GM23338 (cell line): ENCODE measurements at regions not wholly inside any gene's neighbourhood (a gene's known extent, or its start where the extent isn't known, plus 50 kb on each side); places are given as distances from the start of the nearest gene placed in this dataset.

Source experiments
- ATAC-seq: fragments of 200-7000 bp; cut with Tn5 transposase; 3 replicates; pipeline ENCODE4 v1.9.1; 2020
- DNase-seq: peaks from one replicate; pipeline ENCODE4 v3.0.0-alpha.2; 2015; ENCODE audit warnings: low spot score
- H2AFZ ChIP-seq: fragments of 200-600 bp; sonication (generic); 2 replicates; pipeline ENCODE4 v1.8.0; 2016; ENCODE audit warnings: antibody characterized with exemption, mild to moderate bottlenecking, moderate library complexity
- H3F3A ChIP-seq: fragments of 200-600 bp; sonication (generic); replicated peaks from 2 replicates; pipeline ENCODE4 v1.8.0; 2017; ENCODE audit warnings: antibody characterized with exemption, mixed run types, low read depth
- H3K27ac ChIP-seq: fragments of 200-600 bp; sonication (generic); 2 replicates; pipeline ENCODE4 v1.6.1; 2016; ENCODE audit warnings: low read depth
- H3K27me3 ChIP-seq: fragments of 200-600 bp; sonication (generic); 2 replicates; pipeline ENCODE4 v1.8.0; 2016; ENCODE audit warnings: mild to moderate bottlenecking, mixed run types, moderate library complexity; ENCODE audit not compliant: insufficient read depth
- H3K36me3 ChIP-seq: fragments of 200-600 bp; sonication (generic); 2 replicates; pipeline ENCODE4 v1.8.0; 2016; ENCODE audit warnings: mild to moderate bottlenecking; ENCODE audit not compliant: insufficient read depth
- H3K4me1 ChIP-seq: fragments of 200-600 bp; sonication (generic); 2 replicates; pipeline ENCODE4 v1.8.0; 2016; ENCODE audit warnings: mild to moderate bottlenecking, moderate library complexity; ENCODE audit not compliant: insufficient read depth
- H3K4me2 ChIP-seq: fragments of 200-600 bp; sonication (generic); 2 replicates; pipeline ENCODE4 v1.7.1; 2017; ENCODE audit warnings: mixed run types
- H3K4me3 ChIP-seq: fragments of 200-600 bp; sonication (generic); 2 replicates; pipeline ENCODE4 v1.6.1; 2016; ENCODE audit warnings: mixed run types
- H3K79me2 ChIP-seq: fragments of 200-600 bp; sonication (generic); replicated peaks from 2 replicates; pipeline ENCODE4 v1.8.0; 2017; ENCODE audit warnings: mild to moderate bottlenecking; ENCODE audit not compliant: insufficient read depth
- H3K9me2 ChIP-seq: fragments of 200-600 bp; sonication (generic); 2 replicates; pipeline ENCODE4 v1.8.0; 2017; ENCODE audit not compliant: insufficient read depth
- H4K20me1 ChIP-seq: fragments of 200-600 bp; sonication (generic); replicated peaks from 2 replicates; pipeline ENCODE4 v1.8.0; 2017; ENCODE audit warnings: mild to moderate bottlenecking; ENCODE audit not compliant: insufficient read depth
- H3K27ac Mint-ChIP-seq: 2 replicates; pipeline ENCODE4 v1.8.0; 2020; ENCODE audit warnings: inconsistent platforms, mild to moderate bottlenecking, moderate library complexity, mixed read lengths
- H3K27me3 Mint-ChIP-seq: 3 replicates; pipeline ENCODE4 v1.8.0; 2022; ENCODE audit warnings: low read depth, mild to moderate bottlenecking, moderate library complexity, mixed read lengths, inconsistent platforms; ENCODE audit not compliant: insufficient read depth, poor library complexity
- H3K36me3 Mint-ChIP-seq: 3 replicates; pipeline ENCODE4 v1.8.0; 2021; ENCODE audit warnings: low read depth, mild to moderate bottlenecking, inconsistent platforms, moderate library complexity, mixed read lengths
- H3K4me1 Mint-ChIP-seq: 3 replicates; pipeline ENCODE4 v1.8.0; 2020; ENCODE audit warnings: mild to moderate bottlenecking, inconsistent platforms, mixed read lengths
- H3K4me3 Mint-ChIP-seq: 3 replicates; pipeline ENCODE4 v1.8.0; 2021; ENCODE audit warnings: moderate library complexity, mild to moderate bottlenecking, inconsistent platforms, mixed read lengths
- H3K9me3 Mint-ChIP-seq: 3 replicates; pipeline ENCODE4 v1.8.0; 2020; ENCODE audit warnings: moderate library complexity, mild to moderate bottlenecking, inconsistent platforms, mixed read lengths
- CREB1 ChIP-seq: fragments of 250-450 bp; sonication (Bioruptor Pico); IDR thresholded peaks from 2 replicates; pipeline ENCODE4 v1.5.0; 2020; ENCODE audit warnings: low read depth, mild to moderate bottlenecking, moderate library complexity
- ETS1 ChIP-seq: IDR thresholded peaks from 2 replicates; pipeline ENCODE4 v1.6.1; 2016; ENCODE audit warnings: antibody characterized with exemption
- EZH2 ChIP-seq: fragments of 200-600 bp; sonication (generic); IDR thresholded peaks from one replicate; pipeline ENCODE4 v1.8.0; 2017; ENCODE audit warnings: antibody characterized with exemption, mild to moderate bottlenecking, low read depth; ENCODE audit not compliant: unreplicated experiment
- EZH2phosphoT487 ChIP-seq: fragments of 200-600 bp; sonication (generic); IDR thresholded peaks from one replicate; pipeline ENCODE4 v1.8.1; 2018; ENCODE audit warnings: antibody characterized with exemption; ENCODE audit not compliant: unreplicated experiment
- JUNB ChIP-seq: IDR thresholded peaks from one replicate; pipeline ENCODE4 v1.6.1; 2016; ENCODE audit warnings: antibody characterized with exemption; ENCODE audit not compliant: unreplicated experiment
- NANOG ChIP-seq: IDR thresholded peaks from 2 replicates; pipeline ENCODE4 v1.6.1; 2016; ENCODE audit warnings: antibody characterized with exemption, borderline replicate concordance
- POLR2AphosphoS5 ChIP-seq: IDR thresholded peaks from 2 replicates; pipeline ENCODE4 v1.6.1; 2016; ENCODE audit warnings: antibody characterized with exemption, low read depth
- REST ChIP-seq: IDR thresholded peaks from one replicate; pipeline ENCODE4 v1.6.1; 2018; ENCODE audit warnings: antibody characterized with exemption; ENCODE audit not compliant: unreplicated experiment
- STAT1 ChIP-seq: IDR thresholded peaks from one replicate; pipeline ENCODE4 v1.6.1; 2016; ENCODE audit warnings: antibody characterized with exemption; ENCODE audit not compliant: unreplicated experiment
- ZNF114 ChIP-seq: fragments of 250-450 bp; sonication (Bioruptor Pico); IDR thresholded peaks from 2 replicates; pipeline ENCODE4 v1.5.0; 2020; ENCODE audit warnings: mild to moderate bottlenecking, moderate library complexity
- ZNF331 ChIP-seq: fragments of 250-450 bp; sonication (Bioruptor Pico); IDR thresholded peaks from 2 replicates; pipeline ENCODE4 v1.5.0; 2020; ENCODE audit warnings: low read depth, mild to moderate bottlenecking, moderate library complexity
- ZNF462 ChIP-seq: fragments of 250-450 bp; sonication (Bioruptor Pico); IDR thresholded peaks from 2 replicates; pipeline ENCODE4 v1.5.0; 2020; ENCODE audit warnings: mild to moderate bottlenecking, moderate library complexity
- TF ChIP-seq, protein P1 (sequence below), 2 experiments: fragments of 200-600 bp in 1 of 2; sonication (generic) in 1 of 2; conservative IDR thresholded peaks; 2 replicates each; pipeline versions ENCODE4 v1.5.1 to v1.6.1; 2016 to 2017; ENCODE audit warnings: antibody characterized with exemption in 2 of 2, low read depth in 2 of 2, mild to moderate bottlenecking in 2 of 2, moderate library complexity in 1 of 2

DNA sequence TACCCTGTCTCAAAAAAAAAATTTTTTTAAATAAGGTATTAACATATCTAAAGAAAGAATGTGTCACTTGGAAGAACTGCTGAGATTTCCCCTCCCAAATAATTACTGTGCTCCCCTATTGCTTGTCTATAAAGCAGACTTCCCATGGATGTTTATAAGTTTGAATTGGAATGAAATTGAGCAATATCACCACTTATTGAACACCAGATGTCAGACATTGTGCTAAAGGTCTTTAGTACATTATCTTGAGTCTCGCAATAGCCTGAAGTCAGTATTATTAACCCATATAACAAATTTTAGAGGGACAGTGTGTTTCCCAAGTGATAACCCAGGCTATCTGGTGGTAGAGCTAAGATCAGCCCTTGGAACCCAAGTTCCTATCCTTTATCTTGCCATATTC is 69.0 kb upstream of the EPCAM start:
- DNase-seq = no peak
- Mint-ChIP-seq H3K4me3 (no peak overlapping the region), H3K36me3 (no peaks in the 10 kb centered on the region), H3K4me1 (peaks cover 29% of the 10 kb centered on the region), H3K27ac (no peak overlapping the region), H3K9me3 (no peaks in the 10 kb centered on the region), H3K27me3 (peaks cover 3% of the 10 kb centered on the region)
- Histone ChIP-seq H3K79me2 (no peaks in the 10 kb centered on the region), H4K20me1 (no peaks in the 10 kb centered on the region), H3K27me3 (no peaks in the 10 kb centered on the region), H3K4me1 (peaks cover 31% of the 10 kb centered on the region), H3F3A (no peaks in the 10 kb centered on the region), H3K36me3 (no peaks in the 10 kb centered on the region), H3K4me3 (no peak overlapping the region), H2AFZ (no peak overlapping the region), H3K27ac (no peak overlapping the region), H3K9me2 (peaks cover 8% of the 10 kb centered on the region; the same call in 1 of the 2 replicates), H3K4me2 (no peak overlapping the region)
- TF ChIP-seq ETS1 (no peak), JUNB (no peak), ZNF114 (CRISPR knock-in tag) (no peak), ZNF462 (CRISPR knock-in tag) (no peak), EZH2phosphoT487 (no peak), REST (no peak), POLR2AphosphoS5 (no peak), CREB1 (CRISPR knock-in tag) (no peak), ZNF331 (CRISPR knock-in tag) (no peak), EZH2 (no peak), STAT1 (no peak), NANOG (no peak)
- TF ChIP-seq, protein P1, sequence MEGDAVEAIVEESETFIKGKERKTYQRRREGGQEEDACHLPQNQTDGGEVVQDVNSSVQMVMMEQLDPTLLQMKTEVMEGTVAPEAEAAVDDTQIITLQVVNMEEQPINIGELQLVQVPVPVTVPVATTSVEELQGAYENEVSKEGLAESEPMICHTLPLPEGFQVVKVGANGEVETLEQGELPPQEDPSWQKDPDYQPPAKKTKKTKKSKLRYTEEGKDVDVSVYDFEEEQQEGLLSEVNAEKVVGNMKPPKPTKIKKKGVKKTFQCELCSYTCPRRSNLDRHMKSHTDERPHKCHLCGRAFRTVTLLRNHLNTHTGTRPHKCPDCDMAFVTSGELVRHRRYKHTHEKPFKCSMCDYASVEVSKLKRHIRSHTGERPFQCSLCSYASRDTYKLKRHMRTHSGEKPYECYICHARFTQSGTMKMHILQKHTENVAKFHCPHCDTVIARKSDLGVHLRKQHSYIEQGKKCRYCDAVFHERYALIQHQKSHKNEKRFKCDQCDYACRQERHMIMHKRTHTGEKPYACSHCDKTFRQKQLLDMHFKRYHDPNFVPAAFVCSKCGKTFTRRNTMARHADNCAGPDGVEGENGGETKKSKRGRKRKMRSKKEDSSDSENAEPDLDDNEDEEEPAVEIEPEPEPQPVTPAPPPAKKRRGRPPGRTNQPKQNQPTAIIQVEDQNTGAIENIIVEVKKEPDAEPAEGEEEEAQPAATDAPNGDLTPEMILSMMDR (conservative IDR thresholded peaks at IDR 0.05; ENCODE audit: low read depth in 2 of 2) = no peak
- no peak for ATAC-seq
